Activated CD4-positive, alpha-beta T cell treated with anti-CD3 and anti-CD28 coated beads for 48 hours (primary cell): ENCODE measurements at regions not wholly inside any gene's neighbourhood (a gene's known extent, or its start where the extent isn't known, plus 50 kb on each side); places are given as distances from the start of the nearest gene placed in this dataset.
"Not testable (repeated sequence)": the region's sequence is repeated elsewhere in the genome, so short reads cannot be mapped to it uniquely, and the experiment has no call there.

Experiments
- DNase-seq: peaks from one replicate; pipeline ENCODE4 v3.0.0-alpha.2; 2020

- no peak for DNase-seq
These were observed 101.0 kb upstream of the PIK3R1 start for GRCh38 chr5:68114378-68115040.

GRCh38 chr5:68112658-68113057 lies 102.9 kb upstream of the PIK3R1 start:
- no peak for DNase-seq

- no peak for DNase-seq
These were observed 104.7 kb upstream of the PIK3R1 start for GRCh38 chr5:68110894-68111293.

- no peak for DNase-seq
These were observed 105.3 kb upstream of the PIK3R1 start for GRCh38 chr5:68110264-68110663.

- DNase-seq: not testable (repeated sequence)
These were observed 111.3 kb upstream of the PIK3R1 start for GRCh38 chr5:68104217-68104616.

- DNase-seq: not testable (repeated sequence)
These were observed 112.3 kb upstream of the PIK3R1 start for GRCh38 chr5:68103297-68103696.

- no peak for DNase-seq
These were observed 116.2 kb upstream of the PIK3R1 start for GRCh38 chr5:68099327-68099726.

GRCh38 chr5:68093455-68094159 lies 121.9 kb upstream of the PIK3R1 start:
- DNase-seq: no peak

- DNase-seq: no peak
These were observed 127.3 kb upstream of the PIK3R1 start for GRCh38 chr5:68088302-68088701.

- DNase-seq: no peak
These were observed 127.7 kb upstream of the PIK3R1 start for GRCh38 chr5:68087866-68088265.

GRCh38 chr5:68086857-68087256 lies 128.7 kb upstream of the PIK3R1 start:
- no peak for DNase-seq

- DNase-seq: no peak
These were observed 129.1 kb upstream of the PIK3R1 start for GRCh38 chr5:68086439-68086838.

GRCh38 chr5:68084396-68084795 lies 131.2 kb upstream of the PIK3R1 start:
- no peak for DNase-seq

- no peak for DNase-seq
These were observed 135.1 kb upstream of the PIK3R1 start for GRCh38 chr5:68080282-68081050.

- no peak for DNase-seq
These were observed 138.1 kb upstream of the PIK3R1 start for GRCh38 chr5:68077349-68077894.

GRCh38 chr5:68074633-68075032 lies 140.9 kb upstream of the PIK3R1 start:
- no peak for DNase-seq

- no peak for DNase-seq
These were observed 141.4 kb upstream of the PIK3R1 start for GRCh38 chr5:68074048-68074632.

GRCh38 chr5:68071736-68072135 lies 143.8 kb upstream of the PIK3R1 start:
- DNase-seq: no peak

GRCh38 chr5:68071282-68071632 lies 144.3 kb upstream of the PIK3R1 start:
- DNase-seq: no peak

GRCh38 chr5:68070591-68071281 lies 144.8 kb upstream of the PIK3R1 start:
- peak; percentile 7 for DNase-seq

- no peak for DNase-seq
These were observed 147.5 kb upstream of the PIK3R1 start for GRCh38 chr5:68067976-68068603.

GRCh38 chr5:68067291-68067690 lies 148.3 kb upstream of the PIK3R1 start:
- no peak for DNase-seq
